Neural cell (in vitro differentiated cells): ENCODE measurements at regions not wholly inside any gene's neighbourhood (a gene's known extent, or its start where the extent isn't known, plus 50 kb on each side); places are given as distances from the start of the nearest gene placed in this dataset.

Experiments
- CTCF ChIP-seq: fragments of 450-650 bp; IDR thresholded peaks from 2 replicates; pipeline ENCODE4 v1.5.1; 2014; ENCODE audit warnings: antibody characterized with exemption, mild to moderate bottlenecking, moderate library complexity; ENCODE audit not compliant: poor library complexity, severe bottlenecking
- EP300 ChIP-seq: fragments of 450-650 bp; conservative IDR thresholded peaks from 2 replicates; pipeline ENCODE4 v1.6.1; 2014; ENCODE audit warnings: antibody characterized with exemption, mild to moderate bottlenecking, moderate library complexity; ENCODE audit not compliant: poor library complexity, severe bottlenecking
- EZH2 ChIP-seq: fragments of 200-600, 300-800 bp; shearing (Covaris generic), sonication (generic); IDR thresholded peaks from 2 replicates; pipeline ENCODE4 v1.6.1; 2014; ENCODE audit warnings: antibody characterized with exemption, low read length, borderline replicate concordance, mild to moderate bottlenecking; ENCODE audit not compliant: insufficient read depth, poor library complexity, severe bottlenecking
- MXI1 ChIP-seq: fragments of 450-650 bp; conservative IDR thresholded peaks from 2 replicates; pipeline ENCODE4 v1.6.1; 2014; ENCODE audit warnings: antibody characterized with exemption, mild to moderate bottlenecking; ENCODE audit not compliant: poor library complexity, severe bottlenecking
- POLR2AphosphoS5 ChIP-seq: IDR thresholded peaks from 2 replicates; pipeline ENCODE4 v1.6.1; 2012
- RAD21 ChIP-seq: fragments of 450-650 bp; conservative IDR thresholded peaks from 2 replicates; pipeline ENCODE4 v1.6.1; 2014; ENCODE audit warnings: antibody characterized with exemption, mild to moderate bottlenecking, moderate library complexity
- REST ChIP-seq: IDR thresholded peaks from 2 replicates; pipeline ENCODE4 v1.6.1; 2012; ENCODE audit warnings: borderline replicate concordance
- SMC3 ChIP-seq: fragments of 450-650 bp; conservative IDR thresholded peaks from 2 replicates; pipeline ENCODE4 v1.6.1; 2014; ENCODE audit warnings: antibody characterized with exemption, mild to moderate bottlenecking, moderate library complexity; ENCODE audit not compliant: poor library complexity
- TAF1 ChIP-seq: IDR thresholded peaks from 2 replicates; pipeline ENCODE4 v1.6.1; 2012; ENCODE audit warnings: low read depth

- TF ChIP-seq POLR2AphosphoS5 (no peak), CTCF (no peak), EZH2 (no peak), REST (no peak), SMC3 (no peak), EP300 (no peak), TAF1 (no peak), RAD21 (no peak), MXI1 (no peak)
Measured at GRCh38 chr10:2905851-2906250, 161.5 kb upstream of the PFKP start.
